ENCODE measurements at regions not wholly inside any gene's neighbourhood (a gene's known extent, or its start where the extent isn't known, plus 50 kb on each side); places are given as distances from the start of the nearest gene placed in this dataset.
A peak's percentile ranks its signal among the peaks of the same experiment; 100 is the strongest.
"Not testable (repeated sequence)": the region's sequence is repeated elsewhere in the genome, so short reads cannot be mapped to it uniquely, and the experiment has no call there.

DNA sequence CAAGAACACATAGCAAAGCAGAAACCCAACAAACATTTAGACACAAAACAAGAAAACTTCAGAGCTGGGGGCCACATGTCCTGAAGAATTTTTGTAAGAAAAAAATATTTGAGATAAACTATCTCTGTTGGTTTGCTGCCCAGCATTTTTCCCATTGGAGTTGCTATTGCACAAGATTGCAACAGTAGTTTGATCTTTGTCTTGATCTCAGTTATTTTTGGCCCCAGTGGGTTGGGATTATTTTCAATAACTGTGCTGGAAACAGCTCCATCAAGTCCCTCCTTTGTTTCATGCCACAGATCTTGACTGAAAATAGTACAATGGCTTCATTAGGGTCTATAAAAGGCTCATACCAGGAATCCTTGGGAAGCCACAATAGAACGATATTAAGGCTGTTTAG is 103.8 kb upstream of the RAI2 start:
- POLR2A ChIA-PET, result no interaction called here
- no peak for ATAC-seq (ENCODE audit: poor library complexity)

DNA sequence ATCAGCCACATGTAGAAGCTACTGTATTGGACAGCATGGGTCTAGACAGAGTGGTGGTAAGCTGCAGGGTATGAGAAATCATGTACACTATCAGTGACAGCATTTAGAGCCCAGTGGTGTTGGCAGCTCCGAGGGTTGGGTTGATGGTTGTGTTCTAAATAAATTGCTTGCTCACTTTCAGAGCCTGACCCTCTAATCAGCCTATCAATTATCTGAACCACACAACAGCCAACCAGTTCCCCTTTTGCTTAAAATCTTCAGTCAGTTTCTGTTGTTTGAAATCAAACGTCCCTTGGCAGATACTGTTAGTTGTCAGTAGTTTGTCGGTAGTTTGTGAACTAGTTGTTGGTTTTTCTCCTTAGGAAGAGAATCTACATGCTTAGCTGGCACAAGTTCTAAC is 99.8 kb upstream of the RAI2 start:
- no peak for ATAC-seq (ENCODE audit: poor library complexity)
- no peaks in the 10 kb centered on the region for H3K36me3 ChIP-seq (ENCODE audit: insufficient read depth, low read length)
- Mint-ChIP-seq H3K9me3 (no peaks in the 10 kb centered on the region), H3K27ac (no peak overlapping the region), H3K27me3 (peaks cover 5% of the 10 kb centered on the region), H3K4me3 (no peak overlapping the region), H3K4me1 (ENCODE audit: low read depth) (no peaks in the 10 kb centered on the region), H3K36me3 (ENCODE audit: low read depth) (no peaks in the 10 kb centered on the region)
- POLR2A ChIA-PET, result interaction anchor here (0.9 kb wide), 1 partner anchor 27 kb away, joined by 3 read pairs; no protein-coding TSS in a partner anchor
- no peak for DNase-seq
- TF ChIP-seq, protein P1, sequence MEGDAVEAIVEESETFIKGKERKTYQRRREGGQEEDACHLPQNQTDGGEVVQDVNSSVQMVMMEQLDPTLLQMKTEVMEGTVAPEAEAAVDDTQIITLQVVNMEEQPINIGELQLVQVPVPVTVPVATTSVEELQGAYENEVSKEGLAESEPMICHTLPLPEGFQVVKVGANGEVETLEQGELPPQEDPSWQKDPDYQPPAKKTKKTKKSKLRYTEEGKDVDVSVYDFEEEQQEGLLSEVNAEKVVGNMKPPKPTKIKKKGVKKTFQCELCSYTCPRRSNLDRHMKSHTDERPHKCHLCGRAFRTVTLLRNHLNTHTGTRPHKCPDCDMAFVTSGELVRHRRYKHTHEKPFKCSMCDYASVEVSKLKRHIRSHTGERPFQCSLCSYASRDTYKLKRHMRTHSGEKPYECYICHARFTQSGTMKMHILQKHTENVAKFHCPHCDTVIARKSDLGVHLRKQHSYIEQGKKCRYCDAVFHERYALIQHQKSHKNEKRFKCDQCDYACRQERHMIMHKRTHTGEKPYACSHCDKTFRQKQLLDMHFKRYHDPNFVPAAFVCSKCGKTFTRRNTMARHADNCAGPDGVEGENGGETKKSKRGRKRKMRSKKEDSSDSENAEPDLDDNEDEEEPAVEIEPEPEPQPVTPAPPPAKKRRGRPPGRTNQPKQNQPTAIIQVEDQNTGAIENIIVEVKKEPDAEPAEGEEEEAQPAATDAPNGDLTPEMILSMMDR (IDR thresholded peaks at IDR 0.05), result no peak
- intact Hi-C loops (cut with DNase I, micrococcal nuclease), result no loop called here
- peaks cover 0 to 4% of the 10 kb centered on the region in 2 experiments for H3K27me3 ChIP-seq (ENCODE audit: control insufficient read depth in 1 of 2, insufficient read depth in 2 of 2, low read length in 2 of 2)
- no peaks in the 10 kb centered on the region for H3K9me3 ChIP-seq (ENCODE audit: control insufficient read depth in 1 of 2, insufficient read depth in 1 of 2, low read length in 2 of 2)
- no peak overlapping the region for H3K27ac ChIP-seq (ENCODE audit: low read depth in 1 of 2, low read length in 2 of 2)
- no peak overlapping the region for H3K4me3 ChIP-seq (ENCODE audit: low read length)
- H3K4me1 ChIP-seq (ENCODE audit: insufficient read depth, low read length), result no peaks in the 10 kb centered on the region
- CTCF ChIA-PET, result no interaction called here

More for the DNA sequence above, 103.8 kb upstream of the RAI2 start:
- Histone ChIP-seq H3K9me3 (ENCODE audit: control insufficient read depth in 1 of 2, insufficient read depth in 1 of 2, low read length in 2 of 2) (no peaks in the 10 kb centered on the region), H3K4me3 (ENCODE audit: low read length) (no peak overlapping the region), H3K4me1 (ENCODE audit: insufficient read depth, low read length) (no peaks in the 10 kb centered on the region), H3K36me3 (ENCODE audit: insufficient read depth, low read length) (no peaks in the 10 kb centered on the region), H3K27ac (ENCODE audit: low read depth in 1 of 2, low read length in 2 of 2) (no peak overlapping the region), H3K27me3 (ENCODE audit: control insufficient read depth in 1 of 2, insufficient read depth in 2 of 2, low read length in 2 of 2) (peaks cover 0 to 4% of the 10 kb centered on the region in 2 experiments)
- intact Hi-C loops (cut with DNase I, micrococcal nuclease), result no loop called here
- DNase-seq, result no peak
- Mint-ChIP-seq H3K36me3 (ENCODE audit: low read depth) (no peaks in the 10 kb centered on the region), H3K4me1 (ENCODE audit: low read depth) (no peaks in the 10 kb centered on the region), H3K4me3 (no peak overlapping the region), H3K27me3 (no peaks in the 10 kb centered on the region), H3K27ac (no peak overlapping the region), H3K9me3 (no peaks in the 10 kb centered on the region)
- CTCF ChIA-PET, result no interaction called here
- TF ChIP-seq, protein P1 (IDR thresholded peaks at IDR 0.05), result no peak

DNA sequence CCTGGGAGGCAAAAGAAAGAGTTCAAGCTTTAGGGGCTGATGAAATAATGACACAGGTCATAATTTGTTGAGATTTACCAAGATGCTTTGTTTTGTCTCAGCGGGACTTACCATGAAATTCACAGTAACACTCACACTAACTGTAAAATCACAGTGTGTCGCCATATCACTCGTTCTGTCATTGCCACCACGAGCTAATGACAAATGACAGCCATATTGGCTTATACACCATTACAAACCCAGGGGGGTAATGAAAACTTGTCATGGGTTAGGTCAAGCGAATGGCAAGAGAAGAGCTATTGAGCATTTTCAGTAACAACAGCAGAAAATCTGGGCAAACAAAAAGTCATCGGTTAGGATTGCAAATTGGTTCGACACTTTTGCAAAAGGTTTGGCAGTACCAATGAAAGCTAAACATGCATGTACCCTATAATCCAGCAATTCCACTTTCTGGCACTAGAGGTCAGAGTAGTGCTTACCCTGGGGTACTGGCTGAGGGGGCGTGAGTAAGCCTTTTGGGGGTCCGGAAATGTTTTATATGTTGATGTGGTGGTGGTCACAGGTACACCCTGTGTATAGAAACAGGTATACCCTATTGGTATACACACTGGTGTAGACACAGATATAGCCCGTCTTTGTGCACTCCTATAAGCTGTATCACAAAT is 83.9 kb upstream of the RAI2 start:
- Histone ChIP-seq H3K4me3 (ENCODE audit: low read length) (no peak overlapping the region), H3K27me3 (ENCODE audit: control insufficient read depth in 1 of 2, insufficient read depth in 2 of 2, low read length in 2 of 2) (no peaks in the 10 kb centered on the region), H3K9me3 (ENCODE audit: control insufficient read depth in 1 of 2, insufficient read depth in 1 of 2, low read length in 2 of 2) (no peaks in the 10 kb centered on the region), H3K4me1 (ENCODE audit: insufficient read depth, low read length) (no peaks in the 10 kb centered on the region), H3K36me3 (ENCODE audit: insufficient read depth, low read length) (no peaks in the 10 kb centered on the region), H3K27ac (ENCODE audit: low read depth in 1 of 2, low read length in 2 of 2) (no peak overlapping the region)
- no peaks in the 10 kb centered on the region for H3K27me3 Mint-ChIP-seq
- DNase-seq, result peak in 4 of 14 experiments; percentile 11 to 38 (median 24)
- ChIA-PET CTCF (interaction anchor here (1.2 to 1.8 kb wide), 2 partner anchors 12 to 175 kb away, joined by 3 to 4 read pairs; no protein-coding TSS in a partner anchor), POLR2A (interaction anchor here (0.6 kb wide), 1 partner anchor 208 kb away, joined by 3 read pairs; the partner anchor contains the start of gene SCML1)
- no peaks in the 10 kb centered on the region for H3K4me1 Mint-ChIP-seq (ENCODE audit: low read depth)
- intact Hi-C loops (cut with DNase I, micrococcal nuclease), result loop anchor here in 1 of 2 experiments (5.0 to 10.0 kb wide), 3 partner anchors 172 to 430 kb away; no protein-coding TSS in a partner anchor
- ATAC-seq (ENCODE audit: poor library complexity), result no peak
- no peak overlapping the region for H3K27ac Mint-ChIP-seq
- no peak overlapping the region for H3K4me3 Mint-ChIP-seq
- TF ChIP-seq, protein P1 (IDR thresholded peaks at IDR 0.05), result peak; percentile 55
- no peaks in the 10 kb centered on the region for H3K36me3 Mint-ChIP-seq (ENCODE audit: low read depth)
- H3K9me3 Mint-ChIP-seq, result no peaks in the 10 kb centered on the region

DNA sequence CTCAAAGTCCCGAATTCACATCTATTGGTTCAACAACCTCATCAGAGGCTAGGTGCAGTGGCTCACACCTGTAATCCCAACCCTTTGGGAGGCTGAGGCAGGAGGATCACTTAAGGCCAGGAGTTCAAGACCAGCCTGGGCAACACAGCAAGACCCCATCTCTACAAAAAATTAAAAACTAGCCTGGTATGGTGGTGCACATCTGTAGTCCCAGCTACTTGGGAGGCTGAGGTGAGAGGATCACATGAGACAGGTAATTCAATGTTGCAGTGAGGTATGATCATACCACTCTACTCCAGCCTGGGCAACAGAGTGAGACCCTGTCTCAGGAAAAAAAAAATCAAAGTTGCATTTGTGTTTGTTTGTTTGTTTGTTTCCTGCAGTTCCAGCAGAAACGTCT is 80.1 kb upstream of the RAI2 start:
- ATAC-seq (ENCODE audit: poor library complexity); H3K9me3 ChIP-seq (ENCODE audit: control insufficient read depth in 1 of 2, insufficient read depth in 1 of 2, low read length in 2 of 2); H3K27me3 ChIP-seq (ENCODE audit: control insufficient read depth in 1 of 2, insufficient read depth in 2 of 2, low read length in 2 of 2); POLR2A ChIA-PET; H3K4me3 ChIP-seq (ENCODE audit: low read length); DNase-seq; CTCF ChIA-PET; H3K27ac Mint-ChIP-seq; H3K4me1 ChIP-seq (ENCODE audit: insufficient read depth, low read length); H3K27ac ChIP-seq (ENCODE audit: low read depth in 1 of 2, low read length in 2 of 2); H3K9me3 Mint-ChIP-seq; H3K36me3 Mint-ChIP-seq (ENCODE audit: low read depth); H3K36me3 ChIP-seq (ENCODE audit: insufficient read depth, low read length); H3K4me1 Mint-ChIP-seq (ENCODE audit: low read depth); H3K27me3 Mint-ChIP-seq; H3K4me3 Mint-ChIP-seq: not testable (repeated sequence)
- intact Hi-C loops (cut with DNase I, micrococcal nuclease), result loop anchor here in 1 of 2 experiments (5.0 to 10.0 kb wide), 3 partner anchors 176 to 434 kb away; no protein-coding TSS in a partner anchor
